ENCODE measurements at regions not wholly inside any gene's neighbourhood (a gene's known extent, or its start where the extent isn't known, plus 50 kb on each side); places are given as distances from the start of the nearest gene placed in this dataset.
"Not testable (repeated sequence)": the region's sequence is repeated elsewhere in the genome, so short reads cannot be mapped to it uniquely, and the experiment has no call there.

- H3K27ac ChIP-seq = no peak overlapping the region
- H3K4me3 ChIP-seq (ENCODE audit: low read depth in 1 of 2, low read length in 1 of 2) = no peak overlapping the region
- no peaks in the 10 kb centered on the region for H3K36me3 ChIP-seq
- TF ChIP-seq, protein P1, sequence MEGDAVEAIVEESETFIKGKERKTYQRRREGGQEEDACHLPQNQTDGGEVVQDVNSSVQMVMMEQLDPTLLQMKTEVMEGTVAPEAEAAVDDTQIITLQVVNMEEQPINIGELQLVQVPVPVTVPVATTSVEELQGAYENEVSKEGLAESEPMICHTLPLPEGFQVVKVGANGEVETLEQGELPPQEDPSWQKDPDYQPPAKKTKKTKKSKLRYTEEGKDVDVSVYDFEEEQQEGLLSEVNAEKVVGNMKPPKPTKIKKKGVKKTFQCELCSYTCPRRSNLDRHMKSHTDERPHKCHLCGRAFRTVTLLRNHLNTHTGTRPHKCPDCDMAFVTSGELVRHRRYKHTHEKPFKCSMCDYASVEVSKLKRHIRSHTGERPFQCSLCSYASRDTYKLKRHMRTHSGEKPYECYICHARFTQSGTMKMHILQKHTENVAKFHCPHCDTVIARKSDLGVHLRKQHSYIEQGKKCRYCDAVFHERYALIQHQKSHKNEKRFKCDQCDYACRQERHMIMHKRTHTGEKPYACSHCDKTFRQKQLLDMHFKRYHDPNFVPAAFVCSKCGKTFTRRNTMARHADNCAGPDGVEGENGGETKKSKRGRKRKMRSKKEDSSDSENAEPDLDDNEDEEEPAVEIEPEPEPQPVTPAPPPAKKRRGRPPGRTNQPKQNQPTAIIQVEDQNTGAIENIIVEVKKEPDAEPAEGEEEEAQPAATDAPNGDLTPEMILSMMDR (IDR thresholded peaks at IDR 0.05) = no peak
- H3K9me3 ChIP-seq = no peaks in the 10 kb centered on the region
- no peaks in the 10 kb centered on the region for H3K4me1 ChIP-seq (ENCODE audit: control insufficient read depth in 1 of 2, insufficient read depth in 1 of 2, low read depth in 1 of 2, low read length in 1 of 2)
- H3K27me3 ChIP-seq = no peaks in the 10 kb centered on the region
Observed at GRCh38 chr5:7117961-7118360, 278.0 kb upstream of the ADCY2 start.

GRCh38 chr5:7131680-7132079, 264.3 kb upstream of the ADCY2 start:
- no peak overlapping the region for H3K27ac ChIP-seq
- H3K4me3 ChIP-seq (ENCODE audit: low read depth in 1 of 2, low read length in 1 of 2) = no peak overlapping the region
- no peaks in the 10 kb centered on the region for H3K4me1 ChIP-seq (ENCODE audit: control insufficient read depth in 1 of 2, insufficient read depth in 1 of 2, low read depth in 1 of 2, low read length in 1 of 2)
- no peaks in the 10 kb centered on the region for H3K27me3 ChIP-seq
- TF ChIP-seq, protein P1 (IDR thresholded peaks at IDR 0.05) = no peak
- H3K36me3 ChIP-seq = no peaks in the 10 kb centered on the region
- H3K9me3 ChIP-seq = no peaks in the 10 kb centered on the region

GRCh38 chr5:7146886-7147285, 249.1 kb upstream of the ADCY2 start:
- H3K27ac ChIP-seq = no peak overlapping the region
- no peaks in the 10 kb centered on the region for H3K9me3 ChIP-seq
- TF ChIP-seq, protein P1 (IDR thresholded peaks at IDR 0.05) = no peak
- H3K4me3 ChIP-seq (ENCODE audit: low read depth in 1 of 2, low read length in 1 of 2) = no peak overlapping the region
- H3K4me1 ChIP-seq (ENCODE audit: control insufficient read depth in 1 of 2, insufficient read depth in 1 of 2, low read depth in 1 of 2, low read length in 1 of 2) = no peaks in the 10 kb centered on the region
- no peaks in the 10 kb centered on the region for H3K27me3 ChIP-seq
- H3K36me3 ChIP-seq = no peaks in the 10 kb centered on the region

DNA sequence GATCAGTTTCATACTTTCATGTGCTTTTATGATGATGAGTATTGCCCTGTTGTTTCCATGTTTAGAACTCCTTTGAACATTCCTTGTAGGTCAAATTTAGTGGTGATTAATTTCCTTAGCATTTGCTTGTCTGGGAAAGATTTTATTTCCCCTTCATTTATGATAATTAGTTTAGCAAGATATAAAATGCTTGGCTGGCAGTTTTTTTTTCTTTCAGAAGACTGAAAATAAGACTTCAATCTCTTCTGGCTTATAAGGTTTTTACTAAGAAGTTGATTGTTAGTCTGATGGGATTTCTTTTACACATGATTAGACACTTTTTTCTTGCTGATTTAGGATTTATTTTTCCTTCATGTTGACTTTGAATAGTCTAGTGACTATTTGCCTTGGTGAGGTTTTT, 238.9 kb upstream of the ADCY2 start:
- H3K4me1 ChIP-seq (ENCODE audit: control insufficient read depth in 1 of 2, insufficient read depth in 1 of 2, low read depth in 1 of 2, low read length in 1 of 2) = no peaks in the 10 kb centered on the region
- H3K36me3 ChIP-seq = no peaks in the 10 kb centered on the region
- TF ChIP-seq, protein P1 (IDR thresholded peaks at IDR 0.05) = no peak
- H3K4me3 ChIP-seq (ENCODE audit: low read depth in 1 of 2, low read length in 1 of 2) = no peak overlapping the region
- no peak overlapping the region for H3K27ac ChIP-seq
- H3K27me3 ChIP-seq = no peaks in the 10 kb centered on the region
- H3K9me3 ChIP-seq = no peaks in the 10 kb centered on the region

DNA sequence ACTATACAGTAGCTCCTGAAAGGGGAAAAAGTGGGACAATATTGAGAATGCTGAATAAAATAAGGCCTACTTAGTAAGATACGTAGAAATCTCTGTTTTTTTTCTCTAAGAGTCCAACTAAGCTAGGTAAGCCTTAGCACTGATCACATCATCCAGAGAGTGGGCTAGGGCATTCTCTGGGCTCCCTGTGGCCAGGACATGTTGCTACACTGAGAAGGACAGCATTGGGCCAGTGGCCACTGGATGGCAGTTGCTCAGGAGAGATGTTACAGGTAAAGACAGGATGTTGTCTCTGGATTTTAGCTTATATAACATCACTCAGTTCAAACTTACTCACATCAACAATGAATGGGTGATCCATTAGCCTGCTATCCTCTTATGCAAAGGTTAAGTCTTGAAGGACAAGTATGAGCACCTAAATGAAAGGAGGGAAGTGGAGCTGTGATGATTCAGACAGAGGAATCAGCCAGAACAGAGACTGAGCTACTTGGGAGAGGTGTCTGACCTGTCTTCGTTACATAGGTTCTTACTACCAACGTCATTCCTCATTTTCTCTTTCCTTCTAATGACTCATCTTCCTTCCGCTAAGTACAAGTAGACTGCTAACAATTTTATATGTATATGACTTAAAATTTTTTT, 226.6 kb upstream of the ADCY2 start:
- H3K27ac ChIP-seq = no peak overlapping the region
- TF ChIP-seq, protein P1 (IDR thresholded peaks at IDR 0.05) = no peak
- no peaks in the 10 kb centered on the region for H3K9me3 ChIP-seq
- H3K27me3 ChIP-seq = no peaks in the 10 kb centered on the region
- H3K4me3 ChIP-seq (ENCODE audit: low read depth in 1 of 2, low read length in 1 of 2) = no peak overlapping the region
- no peaks in the 10 kb centered on the region for H3K4me1 ChIP-seq (ENCODE audit: control insufficient read depth in 1 of 2, insufficient read depth in 1 of 2, low read depth in 1 of 2, low read length in 1 of 2)
- no peaks in the 10 kb centered on the region for H3K36me3 ChIP-seq

- H3K4me3 ChIP-seq (ENCODE audit: low read depth in 1 of 2, low read length in 1 of 2); H3K27ac ChIP-seq; H3K36me3 ChIP-seq; H3K9me3 ChIP-seq; H3K27me3 ChIP-seq; H3K4me1 ChIP-seq (ENCODE audit: control insufficient read depth in 1 of 2, insufficient read depth in 1 of 2, low read depth in 1 of 2, low read length in 1 of 2): not testable (repeated sequence)
Observed at GRCh38 chr5:7170785-7171184, 225.2 kb upstream of the ADCY2 start.

Measured in neutrophil (primary cell).